ENCODE measurements at regions not wholly inside any gene's neighbourhood (a gene's known extent, or its start where the extent isn't known, plus 50 kb on each side); places are given as distances from the start of the nearest gene placed in this dataset.
"Not testable (repeated sequence)": the region's sequence is repeated elsewhere in the genome, so short reads cannot be mapped to it uniquely, and the experiment has no call there.

- DNase-seq, result no peak
These were observed 386.9 kb upstream of the PROX1 start for GRCh38 chr1:213600879-213601278.

GRCh38 chr1:213601705-213602104 lies 386.1 kb upstream of the PROX1 start:
- DNase-seq, result not testable (repeated sequence)

DNA sequence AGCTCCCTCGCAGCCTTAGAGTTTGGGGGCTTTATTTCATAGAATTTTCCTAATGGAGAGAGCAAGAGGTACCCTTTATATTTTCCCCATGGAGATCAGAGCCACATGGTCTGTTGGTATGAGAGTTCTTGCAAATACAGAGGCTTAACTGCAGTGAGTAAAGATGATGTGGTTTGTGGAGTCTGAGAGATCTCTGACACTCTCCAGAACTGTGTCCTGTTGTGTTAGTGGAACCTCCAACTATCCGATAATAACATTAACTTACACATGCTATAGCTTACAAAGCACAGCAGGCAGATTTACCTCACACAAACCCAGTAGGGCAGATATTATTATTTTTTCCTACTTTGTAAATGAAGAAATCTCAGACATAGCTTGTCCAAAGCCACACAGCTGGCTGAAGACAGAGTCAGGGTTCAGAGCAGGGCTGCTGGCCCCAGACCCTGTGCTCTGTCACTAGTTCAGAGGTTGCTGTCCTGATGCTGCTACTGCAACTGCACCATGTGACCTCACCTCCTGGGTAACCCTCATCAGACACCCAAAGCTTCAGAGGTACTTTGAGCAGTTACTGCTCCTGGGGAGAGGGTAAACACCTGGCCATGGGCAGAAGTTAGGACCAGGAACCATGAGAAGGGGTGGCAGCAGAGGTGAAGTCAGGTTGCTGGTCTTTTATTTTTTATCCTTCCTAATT lies 384.8 kb upstream of the PROX1 start:
- DNase-seq, result no peak

DNA sequence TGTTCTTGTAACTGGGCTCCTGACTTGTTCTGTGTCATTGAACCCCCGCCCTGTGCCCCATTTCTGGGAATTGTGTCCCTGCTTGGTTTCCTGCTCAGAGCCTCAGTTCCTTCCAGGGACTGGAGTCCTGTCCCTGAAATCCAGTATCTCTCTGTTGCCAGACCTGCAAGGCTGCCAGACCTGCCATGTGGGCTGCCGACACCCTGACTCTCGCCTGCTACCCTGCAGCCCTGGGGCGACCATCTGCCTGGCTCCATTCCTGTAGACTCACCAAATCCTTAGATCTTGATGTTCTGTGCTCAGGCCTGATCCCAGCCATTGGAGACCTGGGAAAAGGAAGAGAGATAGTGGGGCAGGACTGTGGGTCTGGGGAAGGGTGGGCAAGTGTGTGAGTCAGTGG lies 383.3 kb upstream of the PROX1 start:
- no peak for DNase-seq

GRCh38 chr1:213605732-213606131 lies 382.0 kb upstream of the PROX1 start:
- DNase-seq, result no peak

DNA sequence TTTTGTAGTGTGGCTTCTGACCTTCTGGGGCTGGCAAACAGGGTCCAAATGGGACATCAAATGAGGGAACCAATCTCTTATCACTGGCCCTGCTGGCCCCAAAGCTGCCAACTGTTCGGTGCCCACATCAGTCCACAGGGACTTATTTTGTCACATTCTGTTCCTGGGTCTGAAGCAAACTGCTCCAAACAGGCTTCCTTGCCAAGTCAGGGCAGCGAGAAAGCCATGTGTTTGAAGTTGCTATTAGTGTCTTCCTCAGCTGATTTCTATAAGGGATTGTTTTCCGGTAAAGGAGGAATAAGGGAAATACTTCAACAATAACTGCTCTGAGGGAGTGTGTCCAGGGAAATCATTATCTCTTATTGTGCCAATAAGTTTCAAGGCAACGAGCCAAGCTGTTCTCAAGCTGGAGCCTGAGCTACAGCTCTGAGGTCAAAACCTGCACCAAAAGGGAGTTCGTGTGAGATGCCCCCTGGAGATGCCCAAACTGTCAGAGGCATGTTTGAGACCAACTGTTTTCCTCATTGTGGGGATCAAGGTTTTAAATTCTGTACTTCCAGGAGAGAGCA lies 381.4 kb upstream of the PROX1 start:
- no peak for DNase-seq

DNA sequence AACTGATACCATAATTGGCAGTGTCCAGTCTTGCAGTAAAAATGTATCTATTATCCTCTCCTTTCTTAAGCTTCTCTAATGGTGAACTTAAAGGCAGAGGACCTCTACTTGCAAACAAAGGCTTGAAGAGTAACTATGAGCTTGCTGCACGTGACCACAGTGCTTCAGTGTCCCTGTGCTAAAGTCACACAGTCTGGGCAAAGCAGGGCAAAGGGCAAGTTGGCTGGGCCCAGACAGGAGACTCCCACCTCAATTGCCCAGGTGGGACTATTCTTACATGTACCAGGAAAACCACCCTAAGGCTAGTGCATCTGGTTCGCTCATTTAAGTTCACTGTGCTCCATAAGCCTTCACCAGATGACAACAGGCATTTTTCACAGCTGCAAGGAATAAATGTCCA lies 374.2 kb upstream of the PROX1 start:
- DNase-seq, result no peak

GRCh38 chr1:213615226-213615916 lies 372.4 kb upstream of the PROX1 start:
- DNase-seq, result no peak

DNA sequence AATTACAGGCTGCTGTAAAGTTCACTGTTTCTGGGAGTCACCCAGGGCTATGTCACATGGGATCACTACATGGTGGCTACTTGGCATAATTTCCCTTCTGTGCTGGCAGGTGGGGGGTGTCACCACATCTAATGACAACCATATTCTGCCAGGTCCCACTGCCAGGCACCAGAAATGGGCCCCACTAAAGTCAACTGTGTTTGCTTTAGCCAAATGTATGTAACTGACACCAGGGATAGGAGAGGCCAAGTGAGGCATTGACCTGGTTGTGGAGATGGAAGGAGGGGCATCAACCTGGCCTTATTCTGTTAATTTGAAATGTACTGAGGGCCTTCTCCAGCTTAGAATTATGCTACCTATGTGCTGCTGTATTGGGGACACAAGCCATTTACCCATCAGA lies 370.6 kb upstream of the PROX1 start:
- DNase-seq, result no peak

DNA sequence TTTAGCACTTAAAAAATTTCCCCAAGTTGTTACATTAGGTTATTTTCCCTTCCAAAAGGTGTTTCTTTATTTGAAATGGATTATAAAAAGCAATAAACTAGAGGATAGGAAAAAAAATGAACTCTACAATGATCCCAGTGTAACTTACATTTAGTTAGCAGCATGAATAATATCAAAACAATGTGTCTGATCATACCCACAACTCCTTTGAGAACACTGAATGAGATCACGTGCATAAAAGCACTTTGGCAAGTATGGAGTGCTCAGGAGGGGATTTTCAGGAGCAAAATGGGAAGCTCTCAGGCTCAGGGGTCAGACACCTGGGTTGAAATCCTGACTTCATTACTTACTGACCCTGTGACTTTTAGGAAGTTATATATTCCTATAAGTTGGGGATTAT lies 369.7 kb upstream of the PROX1 start:
- DNase-seq, result no peak

DNA sequence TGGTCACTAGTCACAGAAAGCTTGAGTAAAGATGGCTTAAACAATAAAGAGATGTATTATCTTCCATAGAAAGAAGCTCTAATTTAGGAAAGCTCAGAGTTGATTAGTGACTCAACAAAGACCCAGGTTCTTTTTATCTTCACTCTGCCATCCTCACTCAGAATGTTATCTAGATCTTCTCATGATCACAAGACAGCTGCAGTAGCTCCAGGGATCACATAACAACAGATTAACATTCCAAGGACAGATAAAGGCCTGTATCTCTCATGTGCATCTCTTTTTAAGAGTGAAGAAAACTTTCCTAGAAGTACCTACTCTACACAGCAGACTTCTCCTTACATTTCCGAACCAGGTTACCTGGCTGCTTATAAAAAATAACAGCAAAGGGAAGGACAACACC lies 368.7 kb upstream of the PROX1 start:
- no peak for DNase-seq

- no peak for DNase-seq
These were observed 366.7 kb upstream of the PROX1 start for GRCh38 chr1:213621077-213621476.

DNA sequence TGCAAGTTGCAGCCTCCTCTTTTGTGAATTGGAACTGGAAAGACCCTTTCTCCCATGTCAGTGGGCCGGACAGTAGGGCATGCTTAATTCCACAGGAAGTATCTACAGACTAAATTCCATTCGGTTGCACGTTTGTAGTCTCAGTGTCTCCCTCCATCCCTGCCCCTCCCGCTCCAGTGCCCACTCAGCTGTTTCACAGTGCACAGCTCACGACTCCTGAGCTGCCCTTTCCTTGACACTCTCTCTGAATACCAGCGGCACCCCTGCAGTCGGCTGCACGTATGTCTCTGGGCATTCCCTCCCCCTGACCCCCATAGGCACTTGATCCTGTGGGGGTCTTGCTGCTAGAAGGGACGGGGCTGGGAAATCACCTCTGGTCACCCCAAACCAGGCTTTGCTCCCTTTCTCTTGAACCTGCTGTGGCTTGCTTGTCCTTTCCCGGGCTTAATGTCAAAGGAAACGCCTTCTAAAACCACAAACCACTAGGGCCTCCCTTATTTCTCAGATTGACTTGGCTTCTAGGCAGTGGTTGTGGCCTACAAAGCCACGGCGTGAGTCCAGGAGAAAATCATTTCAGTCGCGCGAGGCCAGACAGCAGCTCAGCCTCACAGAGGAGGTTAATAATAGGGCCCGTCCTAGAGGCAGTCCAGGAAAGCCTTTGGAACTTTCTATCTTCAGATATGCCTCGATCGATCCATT lies 365.3 kb upstream of the PROX1 start:
- DNase-seq, result no peak

DNA sequence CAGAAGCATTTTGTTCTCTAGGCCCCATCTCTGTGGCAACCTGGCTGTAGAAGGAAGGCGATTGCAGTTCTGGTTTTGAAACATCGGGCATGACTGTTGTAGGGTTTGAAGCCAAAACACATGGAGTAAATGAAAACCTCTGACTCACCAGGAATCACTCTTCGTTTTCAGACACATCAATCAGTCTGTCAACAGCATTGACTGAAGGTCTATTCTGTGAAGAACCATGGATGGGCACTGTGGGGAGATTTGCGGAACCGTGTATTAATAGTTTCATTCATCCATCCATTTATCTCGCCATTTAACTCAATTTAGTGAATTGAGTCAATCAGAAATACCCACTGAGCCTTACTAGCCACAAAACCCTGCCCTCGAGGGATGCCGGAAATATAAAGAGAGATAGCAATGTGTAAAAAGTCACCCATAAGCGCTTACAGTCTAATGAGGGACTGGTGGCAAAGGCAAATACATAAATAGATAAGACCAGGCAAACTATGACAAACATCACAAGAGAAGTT lies 364.6 kb upstream of the PROX1 start:
- DNase-seq, result no peak

DNA sequence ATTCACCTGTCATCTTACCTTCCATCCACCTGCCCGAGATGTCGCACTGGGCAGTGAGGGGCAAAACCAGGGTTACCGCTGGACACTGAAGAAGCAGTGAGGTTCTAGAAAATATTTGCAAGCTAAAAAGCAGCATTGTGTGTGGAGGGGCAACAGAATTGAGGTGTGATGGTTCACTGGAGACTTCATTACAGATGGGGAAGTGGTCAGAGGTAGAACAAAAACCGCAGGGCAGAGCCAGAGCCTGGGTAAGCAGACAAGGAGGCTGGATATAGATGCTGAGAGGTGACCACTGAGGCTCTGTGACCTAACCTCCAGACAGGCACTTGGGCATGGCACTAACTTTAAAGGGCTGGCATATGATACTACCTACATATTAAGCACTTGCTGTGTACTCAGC lies 363.9 kb upstream of the PROX1 start:
- DNase-seq, result no peak

GRCh38 chr1:213636778-213637177 lies 351.0 kb upstream of the PROX1 start:
- not testable (repeated sequence) for DNase-seq

- no peak for DNase-seq
These were observed 346.5 kb upstream of the PROX1 start for GRCh38 chr1:213641312-213641711.

GRCh38 chr1:213643360-213643759 lies 344.4 kb upstream of the PROX1 start:
- DNase-seq, result no peak

DNA sequence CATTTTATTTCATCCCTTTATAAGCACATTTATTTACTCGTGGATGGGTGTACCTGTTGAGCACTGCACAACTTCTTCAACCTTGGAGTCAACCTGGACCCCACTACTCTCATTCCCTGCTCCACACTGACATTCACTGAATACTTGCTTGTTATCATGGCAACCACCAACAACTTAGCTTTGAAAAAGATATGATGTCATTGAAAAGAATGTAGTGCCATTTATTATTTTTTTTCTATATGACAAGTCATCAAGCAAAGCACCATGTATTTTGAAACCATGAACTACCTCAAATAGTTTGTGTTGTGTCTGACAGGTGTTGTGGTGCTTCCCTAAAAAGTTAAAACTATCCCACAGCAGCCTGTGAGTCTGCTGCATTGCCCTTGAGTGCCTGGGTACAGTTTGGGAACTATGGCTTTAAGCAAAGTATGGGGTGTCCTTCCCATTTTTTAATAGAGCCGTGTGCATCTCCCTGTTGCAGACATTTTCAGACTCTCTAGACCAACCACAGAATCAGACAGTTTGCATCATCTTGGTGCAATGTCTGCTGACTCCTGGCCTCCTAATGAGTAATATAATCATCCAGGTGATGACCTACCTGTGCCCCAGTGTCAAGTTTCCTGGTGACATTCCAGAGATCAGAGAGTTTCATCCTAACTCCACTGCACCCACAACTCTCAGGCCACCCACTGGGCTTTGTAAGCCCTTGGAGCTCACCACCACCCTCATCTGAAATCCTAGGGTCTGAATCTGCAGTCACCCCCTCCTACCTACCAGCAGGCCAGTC lies 339.7 kb upstream of the PROX1 start:
- DNase-seq, result no peak

DNA sequence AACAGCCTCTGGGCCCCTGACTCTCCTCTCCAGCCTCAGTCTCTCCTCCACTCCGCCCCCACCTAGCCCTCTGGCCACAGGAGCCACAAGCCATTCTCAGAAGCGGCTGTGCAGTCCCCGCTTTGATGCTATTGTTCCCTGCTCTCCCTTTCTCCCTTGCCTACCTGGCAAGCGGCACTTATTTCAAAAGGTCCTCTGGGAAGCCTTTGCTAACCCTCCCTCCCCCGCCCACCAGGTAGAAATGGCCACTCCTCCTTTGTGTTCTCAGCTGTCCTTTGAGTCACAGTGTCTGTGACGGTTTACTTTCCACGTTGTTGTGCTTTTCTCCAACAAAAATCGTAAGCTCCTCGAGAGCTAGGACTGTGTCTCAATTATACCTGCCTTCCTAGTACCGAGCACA lies 338.4 kb upstream of the PROX1 start:
- no peak for DNase-seq

DNA sequence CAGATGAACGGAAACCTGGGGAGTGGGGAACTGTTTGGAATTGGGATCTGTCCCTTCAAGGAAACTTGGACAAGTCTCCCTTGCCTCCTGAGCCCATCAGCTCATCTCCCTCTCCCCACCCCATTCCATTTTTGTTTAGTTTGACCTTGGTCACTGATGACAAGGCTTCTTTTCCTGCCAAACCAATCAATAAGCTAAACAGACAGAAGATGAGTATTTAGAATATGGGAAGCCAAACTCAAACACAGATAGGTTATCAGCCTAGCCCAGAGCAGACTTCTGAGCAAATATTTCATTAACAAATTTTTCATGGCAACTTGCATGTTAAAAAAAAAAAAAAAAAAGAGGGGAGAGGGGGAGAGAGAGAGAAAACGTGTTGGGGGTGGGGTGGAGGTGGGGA lies 337.2 kb upstream of the PROX1 start:
- DNase-seq, result no peak

DNA sequence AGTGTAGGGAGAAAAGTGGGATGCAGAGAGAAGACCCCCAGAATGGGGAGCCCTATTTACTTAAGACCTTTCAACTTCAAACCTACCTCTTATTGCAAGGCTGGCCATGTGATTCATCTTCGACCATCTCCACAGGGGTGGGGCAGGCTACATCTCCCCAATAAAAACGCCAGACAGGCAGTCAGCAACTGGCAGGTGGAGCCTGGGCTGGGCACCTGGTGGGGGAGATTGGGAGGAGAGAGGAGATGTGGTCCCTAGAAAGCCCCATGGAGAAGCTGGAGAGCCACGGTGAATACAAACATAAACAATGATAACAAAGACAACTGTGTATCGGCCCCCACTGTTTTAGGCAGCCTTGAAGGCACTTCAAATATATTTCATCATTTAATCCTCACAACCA lies 336.7 kb upstream of the PROX1 start:
- no peak for DNase-seq

DNA sequence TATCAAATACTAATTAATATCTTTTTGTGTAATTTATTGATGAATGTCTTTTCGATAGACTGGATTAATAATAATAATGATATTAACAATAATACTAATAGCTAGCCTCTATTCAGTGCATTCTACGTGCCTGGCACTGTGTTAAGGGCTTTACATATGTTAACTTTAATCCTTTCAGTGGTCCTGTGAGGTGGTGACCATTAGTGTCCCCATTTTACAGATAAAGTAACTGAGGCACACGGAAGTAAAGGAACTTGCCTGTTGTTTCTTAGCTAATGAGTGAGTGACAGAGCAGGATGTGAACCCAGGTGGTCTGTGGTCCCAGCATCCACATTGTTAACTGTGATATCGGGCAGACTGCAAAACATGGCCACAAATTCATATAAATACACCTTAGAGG lies 335.7 kb upstream of the PROX1 start:
- DNase-seq, result no peak
